Right lobe of liver (tissue), 6 donors: ENCODE measurements at regions not wholly inside any gene's neighbourhood (a gene's known extent, or its start where the extent isn't known, plus 50 kb on each side); places are given as distances from the start of the nearest gene placed in this dataset.

Source experiments
- ATAC-seq, 4 donors: fragments of 200-7000 bp; cut with Tn5 transposase; one replicate each; pipeline ENCODE4 v1.9.1; 2020; ENCODE audit warnings: mild to moderate bottlenecking in 4 of 4, moderate library complexity in 4 of 4
- DNase-seq, 3 donors: peaks; one replicate each; pipeline ENCODE4 v3.0.0-alpha.2; 2020
- H3K27ac ChIP-seq, 3 donors: fragments of 200-600 bp; one replicate each; pipeline ENCODE4 v1.8.0; 2022
- H3K27me3 ChIP-seq, 2 donors: fragments of 200-600 bp; one replicate each; pipeline ENCODE4 v1.8.0; 2022
- H3K36me3 ChIP-seq, 4 donors: fragments of 200-600 bp; sonication (generic) in 1 of 4; one replicate each; pipeline versions ENCODE4 v1.5.1 to v1.8.0; 2017 to 2022; ENCODE audit warnings: control low read depth in 1 of 4
- H3K4me1 ChIP-seq, 4 donors: fragments of 200-600 bp; sonication (generic) in 1 of 4; one replicate each; pipeline versions ENCODE4 v1.5.1 to v1.8.0; 2017 to 2022; ENCODE audit warnings: control low read depth in 1 of 4
- H3K4me3 ChIP-seq, 3 donors: fragments of 200-600 bp; one replicate each; pipeline ENCODE4 v1.8.0; 2022
- H3K9me3 ChIP-seq, 4 donors: fragments of 200-600 bp; sonication (generic) in 1 of 4; one replicate each; pipeline versions ENCODE4 v1.5.1 to v1.8.0; 2017 to 2022; ENCODE audit warnings: control low read depth in 1 of 4
- POLR2A ChIP-seq: fragments of 450-650 bp; IDR thresholded peaks from one replicate; pipeline ENCODE4 v1.6.1; 2017; ENCODE audit warnings: antibody characterized with exemption, mild to moderate bottlenecking
- WGBS: methylation state at CpG from one replicate; pipeline ENCODE4 v1.1.6; 2018; ENCODE audit warnings: low coverage, low lambda C conversion rate; ENCODE audit not compliant: insufficient coverage; ENCODE audit errors: missing lambda C conversion rate; 5-methylcytosine and 5-hydroxymethylcytosine counted together
- intact Hi-C, 2 donors: fragments of 100-400 bp; cut with DNase I; formaldehyde crosslinking; loops; one replicate each; pipeline versions ENCODE4 v1.11.2 to v1.14.1; 2022
- TF ChIP-seq, protein P1 (sequence below), 4 donors: fragments of 200-600 bp in 3 of 4; fragments of 450-650 bp in 1 of 4; IDR thresholded peaks; one replicate each; pipeline versions ENCODE4 v1.5.1 to v1.8.0; 2016 to 2022; ENCODE audit warnings: antibody characterized with exemption in 4 of 4, mild to moderate bottlenecking in 2 of 4
- donor health status: DM: no; HTN: yes; CAD: no.
- donor health status: DM: no; HTN: no; CAD: no.
- donor health status: DM: no; HTN: no; CAD: no.
- donor health status: DM: no; HTN: yes; CAD: no.
- donor health status: DM: no; HTN: yes; CAD: no.

DNA sequence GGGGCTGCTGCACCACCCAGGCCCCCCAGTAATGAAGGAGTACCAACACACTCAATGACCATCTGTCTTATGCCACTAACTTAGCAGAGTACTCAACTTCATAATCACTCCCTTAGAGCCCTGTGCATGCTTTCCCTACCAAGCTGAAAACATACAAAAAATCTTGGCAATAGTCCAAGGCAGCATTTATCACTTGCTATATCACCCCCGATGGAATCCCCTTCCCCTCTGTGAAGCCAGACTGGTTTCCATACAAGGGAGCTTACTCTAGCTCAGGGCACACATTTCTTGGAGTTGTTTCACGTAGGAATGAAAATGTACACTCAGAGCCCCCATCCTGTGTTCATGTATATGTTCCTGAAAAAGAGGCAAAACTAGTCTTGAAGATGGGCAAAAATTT, 301.3 kb upstream of the TENM4 start:
- Histone ChIP-seq H3K27ac (no peak overlapping the region), H3K27me3 (no peaks in the 10 kb centered on the region), H3K9me3 (no peaks in the 10 kb centered on the region), H3K4me3 (no peak overlapping the region), H3K4me1 (no peaks in the 10 kb centered on the region), H3K36me3 (no peaks in the 10 kb centered on the region)
- intact Hi-C loops: no loop called here
- WGBS: 56% methylated on average over 2 of the region's 2 CpGs
- ATAC-seq: no peak
- TF ChIP-seq, protein P1, sequence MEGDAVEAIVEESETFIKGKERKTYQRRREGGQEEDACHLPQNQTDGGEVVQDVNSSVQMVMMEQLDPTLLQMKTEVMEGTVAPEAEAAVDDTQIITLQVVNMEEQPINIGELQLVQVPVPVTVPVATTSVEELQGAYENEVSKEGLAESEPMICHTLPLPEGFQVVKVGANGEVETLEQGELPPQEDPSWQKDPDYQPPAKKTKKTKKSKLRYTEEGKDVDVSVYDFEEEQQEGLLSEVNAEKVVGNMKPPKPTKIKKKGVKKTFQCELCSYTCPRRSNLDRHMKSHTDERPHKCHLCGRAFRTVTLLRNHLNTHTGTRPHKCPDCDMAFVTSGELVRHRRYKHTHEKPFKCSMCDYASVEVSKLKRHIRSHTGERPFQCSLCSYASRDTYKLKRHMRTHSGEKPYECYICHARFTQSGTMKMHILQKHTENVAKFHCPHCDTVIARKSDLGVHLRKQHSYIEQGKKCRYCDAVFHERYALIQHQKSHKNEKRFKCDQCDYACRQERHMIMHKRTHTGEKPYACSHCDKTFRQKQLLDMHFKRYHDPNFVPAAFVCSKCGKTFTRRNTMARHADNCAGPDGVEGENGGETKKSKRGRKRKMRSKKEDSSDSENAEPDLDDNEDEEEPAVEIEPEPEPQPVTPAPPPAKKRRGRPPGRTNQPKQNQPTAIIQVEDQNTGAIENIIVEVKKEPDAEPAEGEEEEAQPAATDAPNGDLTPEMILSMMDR (IDR thresholded peaks at IDR 0.05): no peak
- TF ChIP-seq POLR2A: no peak
- no peak for DNase-seq

DNA sequence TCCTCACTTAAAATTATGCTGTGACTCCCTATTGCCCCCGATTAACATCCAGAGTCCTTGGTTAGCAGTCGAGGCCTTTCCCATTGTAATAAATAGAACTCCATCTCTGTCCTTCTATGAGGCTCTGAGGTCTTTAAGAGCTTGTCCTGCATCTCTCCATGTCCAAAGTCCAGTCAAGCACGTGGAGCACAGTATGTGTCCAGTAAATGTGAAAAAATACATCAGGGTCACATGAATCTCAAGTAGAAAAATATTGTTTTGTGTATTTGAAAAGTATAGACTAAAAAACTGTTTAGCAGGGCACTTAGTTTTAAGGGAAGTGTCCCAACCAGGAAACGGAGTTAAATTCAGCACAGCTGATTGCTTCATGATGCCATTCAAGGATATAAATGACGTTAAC, 298.8 kb upstream of the TENM4 start:
- DNase-seq: no peak
- no peak for ATAC-seq
- no peaks in the 10 kb centered on the region for H3K4me1 ChIP-seq
- H3K4me3 ChIP-seq: no peak overlapping the region
- WGBS: 44% methylated on average over 5 of the region's 5 CpGs
- no peaks in the 10 kb centered on the region for H3K27me3 ChIP-seq
- no peak overlapping the region for H3K27ac ChIP-seq
- no peaks in the 10 kb centered on the region for H3K9me3 ChIP-seq
- intact Hi-C loops: no loop called here
- no peaks in the 10 kb centered on the region for H3K36me3 ChIP-seq
- TF ChIP-seq, protein P1 (IDR thresholded peaks at IDR 0.05): no peak
- TF ChIP-seq POLR2A: no peak

DNA sequence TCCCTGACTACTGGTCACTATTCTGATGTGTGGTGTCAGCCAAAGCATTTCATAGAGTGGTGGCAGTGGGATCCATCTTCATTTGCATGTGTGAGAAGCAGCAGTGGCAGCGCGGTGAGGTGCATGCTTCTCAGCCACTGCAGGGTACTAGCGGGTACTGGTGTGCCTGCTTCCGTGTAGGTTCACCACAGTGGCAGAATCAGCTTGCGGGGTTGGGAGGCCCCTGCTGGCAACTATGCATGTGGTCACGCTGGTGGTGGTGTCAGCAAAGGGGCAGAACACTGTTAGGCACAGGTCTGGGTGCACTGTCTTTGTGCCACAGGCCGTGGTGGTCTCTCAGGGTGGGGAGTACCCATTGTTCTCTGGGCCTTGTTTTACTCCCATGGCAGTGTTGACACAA, 286.4 kb upstream of the TENM4 start:
- Histone ChIP-seq H3K36me3 (no peaks in the 10 kb centered on the region), H3K9me3 (no peaks in the 10 kb centered on the region), H3K27me3 (no peaks in the 10 kb centered on the region), H3K27ac (no peak overlapping the region), H3K4me3 (no peak overlapping the region), H3K4me1 (no peaks in the 10 kb centered on the region)
- ATAC-seq (peak in 1 of 4 donors; percentile 13), DNase-seq (no peak)
- TF ChIP-seq POLR2A: no peak
- TF ChIP-seq, protein P1 (IDR thresholded peaks at IDR 0.05): no peak
- intact Hi-C loops: no loop called here
- WGBS: no CpG with 5 or more reads among the region's 7 CpGs

DNA sequence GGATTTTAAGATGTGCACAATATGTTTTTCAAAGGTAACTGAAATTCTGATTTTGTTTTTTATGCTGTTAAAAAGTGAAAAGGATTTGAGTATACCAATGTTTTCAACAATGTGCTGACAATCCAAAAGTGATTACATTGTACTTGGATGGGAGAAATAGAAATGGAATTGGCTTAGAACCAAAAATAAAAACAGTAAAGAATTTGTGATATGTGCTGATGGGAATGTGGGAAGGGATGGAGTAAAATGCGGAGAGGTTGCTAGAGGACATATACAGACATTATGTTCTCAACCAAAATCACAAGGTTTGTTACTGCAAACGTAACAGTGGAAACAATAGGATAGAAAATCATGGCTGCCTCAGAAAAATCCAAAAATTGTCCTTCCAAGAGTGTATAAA, 279.3 kb upstream of the TENM4 start:
- DNase-seq (no peak), ATAC-seq (no peak)
- TF ChIP-seq, protein P1 (IDR thresholded peaks at IDR 0.05): no peak
- TF ChIP-seq POLR2A: no peak
- Histone ChIP-seq H3K36me3 (no peaks in the 10 kb centered on the region), H3K27ac (no peak overlapping the region), H3K4me3 (no peak overlapping the region), H3K4me1 (no peaks in the 10 kb centered on the region), H3K9me3 (no peaks in the 10 kb centered on the region), H3K27me3 (no peaks in the 10 kb centered on the region)
- 51% methylated on average over 2 of the region's 2 CpGs for WGBS
- intact Hi-C loops: no loop called here

DNA sequence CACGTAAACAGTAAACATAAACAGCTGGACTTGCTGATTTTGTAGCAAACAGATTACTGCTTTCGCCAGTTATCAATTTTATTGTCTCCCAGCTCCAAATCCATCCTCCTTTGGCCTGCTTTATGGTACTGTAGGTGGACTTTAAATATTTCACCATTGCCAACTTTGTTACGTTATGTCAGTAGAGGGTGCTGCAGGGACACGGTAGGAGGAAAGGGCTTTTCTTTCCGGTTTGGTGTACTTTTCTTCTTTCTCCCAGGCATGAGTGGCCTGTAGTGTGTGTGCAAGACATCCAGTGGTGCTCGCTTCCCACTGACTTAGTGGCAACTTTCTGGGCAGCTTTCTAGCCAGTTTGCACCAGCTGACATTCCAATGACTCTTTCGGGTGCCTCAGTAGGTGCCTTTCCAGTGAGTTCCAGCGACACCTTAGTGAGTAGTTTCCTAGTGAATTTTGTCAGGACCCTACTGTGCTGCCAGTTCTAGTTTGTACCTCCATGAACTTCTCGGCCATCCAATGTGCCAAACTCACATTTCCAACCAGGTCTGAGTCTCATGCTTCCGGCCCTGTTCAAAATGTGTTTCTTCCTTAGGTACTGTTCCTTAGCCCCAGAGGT, 267.6 kb upstream of the TENM4 start:
- intact Hi-C loops: no loop called here
- TF ChIP-seq POLR2A: no peak
- TF ChIP-seq, protein P1 (IDR thresholded peaks at IDR 0.05): peak; percentile 28 to 57 (median 44)
- Histone ChIP-seq H3K4me3 (no peak overlapping the region), H3K4me1 (no peaks in the 10 kb centered on the region), H3K27ac (no peak overlapping the region), H3K9me3 (no peaks in the 10 kb centered on the region), H3K27me3 (no peaks in the 10 kb centered on the region), H3K36me3 (no peaks in the 10 kb centered on the region)
- peak; percentile 59 to 90 (median 77) for ATAC-seq
- no peak for DNase-seq
- 41% methylated on average over 9 of the region's 10 CpGs for WGBS
